PC-3 (cell line): ENCODE measurements at regions not wholly inside any gene's neighbourhood (a gene's known extent, or its start where the extent isn't known, plus 50 kb on each side); places are given as distances from the start of the nearest gene placed in this dataset.

Source experiments
- ATAC-seq: fragments of 200-7000 bp; cut with Tn5 transposase; 2 replicates; pipeline ENCODE4 v1.9.1; 2020; ENCODE audit warnings: mild to moderate bottlenecking, moderate library complexity
- BruUV-seq: library from RNA; stranded (reverse); fragments of 400-500 nt; replicated peaks from 2 replicates; lab custom pipeline; 2021; lab: Mats Ljungman, UMichigan
- CTCF ChIA-PET: fragments of 300-600 bp; sonication (Branson Sonifier 250); formaldehyde crosslinking; loops from one replicate; lab custom pipeline; 2022; ENCODE audit warnings: antibody characterized with exemption; lab: Charles Lee
- POLR2A ChIA-PET: fragments of 300-600 bp; sonication (Branson Sonifier 250); formaldehyde crosslinking; loops from one replicate; lab custom pipeline; 2022; ENCODE audit warnings: antibody characterized with exemption; ENCODE audit not compliant: unreplicated experiment; lab: Charles Lee
- DNase-seq: peaks from one replicate; pipeline ENCODE4 v3.0.0-alpha.2; 2015
- H2AFZ ChIP-seq: fragments of 300-600 bp; sonication (generic); 2 replicates; pipeline ENCODE4 v1.6.0; 2016; ENCODE audit warnings: antibody characterized with exemption, low read length
- H3F3A ChIP-seq: fragments of 300-600 bp; sonication (generic); one replicate; pipeline ENCODE4 v1.6.0; 2017; ENCODE audit warnings: antibody characterized with exemption, low read length, control low read depth, mild to moderate bottlenecking; ENCODE audit not compliant: unreplicated experiment
- H3K27ac ChIP-seq: fragments of 300-600 bp; sonication (generic); 2 replicates; pipeline ENCODE4 v1.5.1; 2016; ENCODE audit warnings: mild to moderate bottlenecking, low read length
- H3K27me3 ChIP-seq: fragments of 300-600 bp; sonication (generic); 2 replicates; pipeline ENCODE4 v1.6.1; 2016; ENCODE audit warnings: low read length, mixed read lengths
- H3K36me3 ChIP-seq: fragments of 300-600 bp; sonication (generic); 2 replicates; pipeline ENCODE4 v1.6.1; 2016; ENCODE audit warnings: low read depth, mixed run types, low read length, mixed read lengths
- H3K4me1 ChIP-seq: fragments of 300-600 bp; sonication (generic); 2 replicates; pipeline ENCODE4 v1.5.1; 2016; ENCODE audit warnings: low read length; ENCODE audit not compliant: insufficient read depth
- H3K4me2 ChIP-seq: fragments of 300-600 bp; sonication (generic); 2 replicates; pipeline ENCODE4 v1.6.0; 2016; ENCODE audit warnings: low read length
- H3K4me3 ChIP-seq: fragments of 300-600 bp; sonication (generic); 2 replicates; pipeline ENCODE4 v1.5.1; 2016; ENCODE audit warnings: mild to moderate bottlenecking, low read length, mixed read lengths
- H3K79me2 ChIP-seq: fragments of 300-600 bp; sonication (generic); 2 replicates; pipeline ENCODE4 v1.6.1; 2017; ENCODE audit warnings: low read length, mixed read lengths
- H3K9ac ChIP-seq: fragments of 300-600 bp; sonication (generic); 2 replicates; pipeline ENCODE4 v1.6.0; 2016; ENCODE audit warnings: mild to moderate bottlenecking, low read length
- H3K9me2 ChIP-seq: fragments of 300-600 bp; sonication (generic); replicated peaks from 2 replicates; pipeline ENCODE4 v1.6.1; 2016; ENCODE audit warnings: mixed run types, low read length, mixed read lengths
- H3K9me3 ChIP-seq: fragments of 300-600 bp; sonication (generic); 2 replicates; pipeline ENCODE4 v1.6.1; 2016; ENCODE audit warnings: low read length, mixed read lengths
- H4K20me1 ChIP-seq: fragments of 300-600 bp; sonication (generic); 2 replicates; pipeline ENCODE4 v1.6.1; 2016; ENCODE audit warnings: low read length, mixed read lengths
- CTCF ChIP-seq: fragments of 300-600 bp; sonication (generic); conservative IDR thresholded peaks from 2 replicates; pipeline ENCODE4 v1.5.1; 2017; ENCODE audit warnings: antibody characterized with exemption, low read depth, mild to moderate bottlenecking, low read length
- EZH2 ChIP-seq: fragments of 300-600 bp; sonication (generic); IDR thresholded peaks from one replicate; pipeline ENCODE4 v1.6.1; 2017; ENCODE audit warnings: antibody characterized with exemption, mild to moderate bottlenecking, low read length; ENCODE audit not compliant: unreplicated experiment
- EZH2phosphoT487 ChIP-seq: fragments of 300-600 bp; sonication (generic); IDR thresholded peaks from 2 replicates; pipeline ENCODE4 v1.6.1; 2018; ENCODE audit warnings: mild to moderate bottlenecking, antibody characterized with exemption, low read length, borderline replicate concordance
- intact Hi-C: fragments of 100-400 bp; cut with micrococcal nuclease; formaldehyde crosslinking; loops from 2 replicates; pipeline ENCODE4 v1.9.0; 2023

- Histone ChIP-seq H3K9me2 (no peaks in the 10 kb centered on the region), H3K27me3 (no peaks in the 10 kb centered on the region), H2AFZ (no peak overlapping the region), H3K9me3 (peaks cover 13% of the 10 kb centered on the region; the same call in 1 of the 2 replicates), H4K20me1 (no peaks in the 10 kb centered on the region), H3K9ac (no peak overlapping the region), H3K4me2 (no peak overlapping the region), H3K36me3 (no peaks in the 10 kb centered on the region), H3F3A (no peaks in the 10 kb centered on the region), H3K4me1 (no peaks in the 10 kb centered on the region), H3K79me2 (no peaks in the 10 kb centered on the region), H3K27ac (no peak overlapping the region), H3K4me3 (no peak overlapping the region)
- POLR2A ChIA-PET, result no interaction called here
- DNase-seq (no peak), ATAC-seq (no peak)
- no TSS peak for BruUV-seq
- no peak for TF ChIP-seq CTCF
- TF ChIP-seq EZH2, result no peak
- no peak for TF ChIP-seq EZH2phosphoT487
- CTCF ChIA-PET, result no interaction called here
- intact Hi-C loops, result no loop called here
Measured at GRCh38 chr14:86084097-86084496, 554.2 kb downstream of the FLRT2 start.

GRCh38 chr14:86083616-86084015 lies 553.7 kb downstream of the FLRT2 start:
- ChIA-PET CTCF (no interaction called here), POLR2A (no interaction called here)
- no peaks in the 10 kb centered on the region for H3K36me3 ChIP-seq
- no peaks in the 10 kb centered on the region for H3F3A ChIP-seq
- ATAC-seq (no peak), DNase-seq (no peak)
- H3K4me1 ChIP-seq, result no peaks in the 10 kb centered on the region
- intact Hi-C loops, result no loop called here
- no peak overlapping the region for H3K4me2 ChIP-seq
- H3K9me3 ChIP-seq, result peaks cover 9% of the 10 kb centered on the region; the same call in 1 of the 2 replicates
- no peak overlapping the region for H3K9ac ChIP-seq
- H3K9me2 ChIP-seq, result no peaks in the 10 kb centered on the region
- no peaks in the 10 kb centered on the region for H3K27me3 ChIP-seq
- H2AFZ ChIP-seq, result no peak overlapping the region
- no peaks in the 10 kb centered on the region for H3K79me2 ChIP-seq
- no TSS peak for BruUV-seq
- H3K27ac ChIP-seq, result no peak overlapping the region
- no peaks in the 10 kb centered on the region for H4K20me1 ChIP-seq
- no peak for TF ChIP-seq EZH2phosphoT487
- TF ChIP-seq CTCF, result no peak
- no peak for TF ChIP-seq EZH2
- no peak overlapping the region for H3K4me3 ChIP-seq

- Histone ChIP-seq H3K4me1 (no peaks in the 10 kb centered on the region), H3K36me3 (no peaks in the 10 kb centered on the region), H4K20me1 (no peaks in the 10 kb centered on the region), H3K9ac (no peak overlapping the region), H3K27me3 (no peaks in the 10 kb centered on the region), H3K79me2 (no peaks in the 10 kb centered on the region), H3F3A (no peaks in the 10 kb centered on the region), H3K27ac (no peak overlapping the region), H3K4me2 (no peak overlapping the region), H3K4me3 (no peak overlapping the region), H3K9me3 (no peaks in the 10 kb centered on the region), H3K9me2 (no peaks in the 10 kb centered on the region), H2AFZ (no peak overlapping the region)
- TF ChIP-seq CTCF (no peak), EZH2phosphoT487 (no peak), EZH2 (no peak)
- BruUV-seq, result no TSS peak
- no peak for ATAC-seq
- POLR2A ChIA-PET, result no interaction called here
- DNase-seq, result no peak
- intact Hi-C loops, result no loop called here
- CTCF ChIA-PET, result no interaction called here
Measured at GRCh38 chr14:86072116-86072894, 542.4 kb downstream of the FLRT2 start.
